Right lobe of liver (tissue), 6 donors: ENCODE measurements at regions not wholly inside any gene's neighbourhood (a gene's known extent, or its start where the extent isn't known, plus 50 kb on each side); places are given as distances from the start of the nearest gene placed in this dataset.

Source experiments
- ATAC-seq, 4 donors: fragments of 200-7000 bp; cut with Tn5 transposase; one replicate each; pipeline ENCODE4 v1.9.1; 2020; ENCODE audit warnings: mild to moderate bottlenecking in 4 of 4, moderate library complexity in 4 of 4
- DNase-seq, 3 donors: peaks; one replicate each; pipeline ENCODE4 v3.0.0-alpha.2; 2020
- H3K27ac ChIP-seq, 3 donors: fragments of 200-600 bp; one replicate each; pipeline ENCODE4 v1.8.0; 2022
- H3K27me3 ChIP-seq, 2 donors: fragments of 200-600 bp; one replicate each; pipeline ENCODE4 v1.8.0; 2022
- H3K36me3 ChIP-seq, 4 donors: fragments of 200-600 bp; sonication (generic) in 1 of 4; one replicate each; pipeline versions ENCODE4 v1.5.1 to v1.8.0; 2017 to 2022; ENCODE audit warnings: control low read depth in 1 of 4
- H3K4me1 ChIP-seq, 4 donors: fragments of 200-600 bp; sonication (generic) in 1 of 4; one replicate each; pipeline versions ENCODE4 v1.5.1 to v1.8.0; 2017 to 2022; ENCODE audit warnings: control low read depth in 1 of 4
- H3K4me3 ChIP-seq, 3 donors: fragments of 200-600 bp; one replicate each; pipeline ENCODE4 v1.8.0; 2022
- H3K9me3 ChIP-seq, 4 donors: fragments of 200-600 bp; sonication (generic) in 1 of 4; one replicate each; pipeline versions ENCODE4 v1.5.1 to v1.8.0; 2017 to 2022; ENCODE audit warnings: control low read depth in 1 of 4
- POLR2A ChIP-seq: fragments of 450-650 bp; IDR thresholded peaks from one replicate; pipeline ENCODE4 v1.6.1; 2017; ENCODE audit warnings: antibody characterized with exemption, mild to moderate bottlenecking
- WGBS: methylation state at CpG from one replicate; pipeline ENCODE4 v1.1.6; 2018; ENCODE audit warnings: low coverage, low lambda C conversion rate; ENCODE audit not compliant: insufficient coverage; ENCODE audit errors: missing lambda C conversion rate; 5-methylcytosine and 5-hydroxymethylcytosine counted together
- intact Hi-C, 2 donors: fragments of 100-400 bp; cut with DNase I; formaldehyde crosslinking; loops; one replicate each; pipeline versions ENCODE4 v1.11.2 to v1.14.1; 2022
- TF ChIP-seq, protein P1 (sequence below), 4 donors: fragments of 200-600 bp in 3 of 4; fragments of 450-650 bp in 1 of 4; IDR thresholded peaks; one replicate each; pipeline versions ENCODE4 v1.5.1 to v1.8.0; 2016 to 2022; ENCODE audit warnings: antibody characterized with exemption in 4 of 4, mild to moderate bottlenecking in 2 of 4
- donor health status: DM: no; HTN: yes; CAD: no.
- donor health status: DM: no; HTN: no; CAD: no.
- donor health status: DM: no; HTN: no; CAD: no.
- donor health status: DM: no; HTN: yes; CAD: no.
- donor health status: DM: no; HTN: yes; CAD: no.

DNA sequence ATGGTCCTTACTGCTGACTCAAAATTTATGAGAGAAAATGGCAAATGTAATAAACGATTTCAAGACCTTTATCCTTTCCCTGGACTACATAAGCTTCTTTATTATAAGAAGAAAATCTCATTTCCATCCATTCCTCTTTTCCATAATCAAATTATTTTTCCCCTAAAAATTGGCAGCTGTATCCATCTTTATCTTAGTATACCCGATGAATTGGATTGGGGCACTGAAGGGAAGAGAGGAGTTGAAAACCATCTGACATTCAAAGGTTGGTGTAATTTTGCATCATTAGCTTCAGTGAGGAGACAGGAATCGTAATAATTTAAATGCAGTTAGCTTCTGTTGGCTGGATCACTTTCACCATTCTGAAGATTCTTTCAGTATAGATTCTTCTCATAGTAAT lies 574.1 kb downstream of the XIRP2 start:
- Histone ChIP-seq H3K27ac (no peak overlapping the region), H3K9me3 (no peaks in the 10 kb centered on the region), H3K4me3 (no peak overlapping the region), H3K36me3 (no peaks in the 10 kb centered on the region), H3K27me3 (no peaks in the 10 kb centered on the region), H3K4me1 (no peaks in the 10 kb centered on the region)
- DNase-seq: no peak
- intact Hi-C loops: no loop called here
- ATAC-seq: no peak
- TF ChIP-seq, protein P1, sequence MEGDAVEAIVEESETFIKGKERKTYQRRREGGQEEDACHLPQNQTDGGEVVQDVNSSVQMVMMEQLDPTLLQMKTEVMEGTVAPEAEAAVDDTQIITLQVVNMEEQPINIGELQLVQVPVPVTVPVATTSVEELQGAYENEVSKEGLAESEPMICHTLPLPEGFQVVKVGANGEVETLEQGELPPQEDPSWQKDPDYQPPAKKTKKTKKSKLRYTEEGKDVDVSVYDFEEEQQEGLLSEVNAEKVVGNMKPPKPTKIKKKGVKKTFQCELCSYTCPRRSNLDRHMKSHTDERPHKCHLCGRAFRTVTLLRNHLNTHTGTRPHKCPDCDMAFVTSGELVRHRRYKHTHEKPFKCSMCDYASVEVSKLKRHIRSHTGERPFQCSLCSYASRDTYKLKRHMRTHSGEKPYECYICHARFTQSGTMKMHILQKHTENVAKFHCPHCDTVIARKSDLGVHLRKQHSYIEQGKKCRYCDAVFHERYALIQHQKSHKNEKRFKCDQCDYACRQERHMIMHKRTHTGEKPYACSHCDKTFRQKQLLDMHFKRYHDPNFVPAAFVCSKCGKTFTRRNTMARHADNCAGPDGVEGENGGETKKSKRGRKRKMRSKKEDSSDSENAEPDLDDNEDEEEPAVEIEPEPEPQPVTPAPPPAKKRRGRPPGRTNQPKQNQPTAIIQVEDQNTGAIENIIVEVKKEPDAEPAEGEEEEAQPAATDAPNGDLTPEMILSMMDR (IDR thresholded peaks at IDR 0.05): no peak
- TF ChIP-seq POLR2A: no peak
- WGBS: 67% methylated on average over 3 of the region's 3 CpGs

DNA sequence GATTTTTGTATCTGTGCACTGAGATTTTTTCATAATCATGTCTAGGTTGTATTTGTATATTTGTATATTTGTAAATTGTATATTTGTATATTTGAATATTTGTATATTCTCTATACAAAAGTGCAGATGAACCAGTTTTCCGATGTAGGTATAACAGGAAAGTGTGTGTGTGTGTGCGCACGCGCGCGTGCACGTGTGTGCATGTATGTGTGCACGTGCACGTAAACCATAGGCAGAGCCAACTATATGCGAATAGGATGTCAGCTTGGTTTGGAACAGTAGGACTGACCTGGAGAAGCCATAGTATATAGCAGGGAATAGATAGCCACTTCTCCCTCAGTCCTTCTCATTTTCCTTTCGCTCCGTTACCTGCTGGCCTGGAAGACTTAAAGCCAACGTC lies 565.8 kb downstream of the XIRP2 start:
- 88% methylated on average over 13 of the region's 13 CpGs for WGBS
- H3K4me1 ChIP-seq: no peaks in the 10 kb centered on the region
- H3K36me3 ChIP-seq: no peaks in the 10 kb centered on the region
- no peaks in the 10 kb centered on the region for H3K9me3 ChIP-seq
- no peak overlapping the region for H3K4me3 ChIP-seq
- H3K27me3 ChIP-seq: no peaks in the 10 kb centered on the region
- TF ChIP-seq, protein P1 (IDR thresholded peaks at IDR 0.05): no peak
- no peak for TF ChIP-seq POLR2A
- ATAC-seq (no peak), DNase-seq (no peak)
- intact Hi-C loops: no loop called here
- no peak overlapping the region for H3K27ac ChIP-seq

DNA sequence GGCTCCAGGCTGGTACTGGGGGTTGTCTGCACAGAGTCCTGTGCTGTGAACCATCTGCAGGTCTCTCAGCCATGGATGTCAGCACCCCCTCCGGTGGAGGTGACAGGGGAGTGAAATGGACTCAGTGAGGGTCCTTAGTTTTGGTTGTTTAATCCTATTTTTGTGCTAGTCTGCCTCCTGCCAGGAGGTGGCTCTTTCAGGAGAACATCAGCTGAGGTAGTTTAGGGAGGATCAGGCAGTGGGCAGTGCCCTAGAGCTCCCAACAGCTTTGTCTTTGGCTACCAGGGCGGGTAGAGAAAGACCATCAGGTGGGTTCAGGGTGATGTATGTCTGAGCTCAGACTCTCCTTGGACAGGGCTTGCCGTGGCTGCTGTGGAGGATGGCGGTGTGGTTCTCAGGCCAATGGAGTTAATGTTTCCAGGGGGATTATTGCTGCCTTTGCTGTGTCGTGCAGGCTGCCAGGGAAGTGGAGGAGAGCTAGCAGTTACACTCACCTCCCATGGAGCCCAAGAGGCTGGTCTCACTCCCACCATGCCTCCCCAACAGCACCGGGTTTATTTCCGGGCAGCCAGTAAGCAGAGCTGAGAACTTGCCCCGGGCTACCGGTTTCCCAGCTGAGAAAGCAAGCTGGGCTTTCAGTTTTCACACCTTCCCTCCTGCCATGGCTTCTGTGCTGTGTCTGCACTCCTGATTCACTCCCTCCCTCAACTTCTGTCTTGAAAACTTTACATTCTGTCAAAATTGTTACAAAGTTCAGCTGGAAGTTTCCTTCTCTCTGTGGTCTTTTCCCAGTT lies 563.4 kb downstream of the XIRP2 start:
- intact Hi-C loops: no loop called here
- no peaks in the 10 kb centered on the region for H3K36me3 ChIP-seq
- DNase-seq (no peak), ATAC-seq (no peak)
- H3K27ac ChIP-seq: no peak overlapping the region
- H3K4me1 ChIP-seq: no peaks in the 10 kb centered on the region
- TF ChIP-seq, protein P1 (IDR thresholded peaks at IDR 0.05): no peak
- TF ChIP-seq POLR2A: no peak
- no peaks in the 10 kb centered on the region for H3K27me3 ChIP-seq
- no peaks in the 10 kb centered on the region for H3K9me3 ChIP-seq
- H3K4me3 ChIP-seq: no peak overlapping the region
- WGBS: 34% methylated on average over 3 of the region's 9 CpGs

DNA sequence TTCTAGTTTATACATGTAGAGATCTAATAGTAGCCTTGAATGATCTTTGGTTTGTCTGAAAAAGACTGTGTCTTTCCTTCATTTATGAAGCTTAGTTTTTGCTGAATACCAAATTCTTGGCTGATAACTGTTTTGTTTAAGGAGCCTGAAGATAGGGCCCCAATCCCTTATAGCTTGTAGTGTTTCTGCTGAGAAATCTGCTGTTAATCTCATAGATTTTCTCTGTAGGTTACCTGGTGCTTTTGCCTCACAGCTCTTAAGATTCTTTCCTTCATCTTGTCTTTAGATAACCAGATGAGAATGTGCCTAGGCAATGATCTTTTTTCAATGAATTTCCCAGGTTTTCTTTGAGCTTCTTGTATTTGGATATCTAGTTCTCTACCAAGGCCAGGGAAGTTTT lies 562.1 kb downstream of the XIRP2 start:
- TF ChIP-seq, protein P1 (IDR thresholded peaks at IDR 0.05): no peak
- TF ChIP-seq POLR2A: no peak
- no peak overlapping the region for H3K27ac ChIP-seq
- H3K4me3 ChIP-seq: no peak overlapping the region
- H3K27me3 ChIP-seq: no peaks in the 10 kb centered on the region
- intact Hi-C loops: no loop called here
- DNase-seq: no peak
- no peak for ATAC-seq
- no peaks in the 10 kb centered on the region for H3K36me3 ChIP-seq
- no peaks in the 10 kb centered on the region for H3K4me1 ChIP-seq
- H3K9me3 ChIP-seq: no peaks in the 10 kb centered on the region

DNA sequence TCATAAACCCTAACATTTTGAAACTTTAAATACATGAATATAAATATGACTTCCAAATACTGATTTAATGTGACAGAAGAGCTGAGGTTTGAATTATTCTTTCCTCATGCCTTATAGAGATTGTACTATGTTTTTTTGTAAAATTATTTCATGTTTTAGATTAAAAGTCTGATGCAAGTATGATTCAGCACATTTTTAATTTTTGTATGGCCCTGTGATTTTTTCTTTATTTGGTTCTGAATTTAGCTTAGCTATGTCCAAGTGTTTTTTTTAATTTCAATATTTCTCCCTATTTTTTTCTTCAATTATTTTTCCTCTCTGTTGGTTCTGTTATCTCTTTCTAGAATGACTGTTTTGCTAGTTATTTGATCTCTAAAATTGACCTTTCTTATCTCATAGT lies 552.1 kb downstream of the XIRP2 start:
- Histone ChIP-seq H3K4me1 (no peaks in the 10 kb centered on the region), H3K9me3 (no peaks in the 10 kb centered on the region), H3K36me3 (no peaks in the 10 kb centered on the region), H3K4me3 (no peak overlapping the region), H3K27me3 (no peaks in the 10 kb centered on the region), H3K27ac (no peak overlapping the region)
- no peak for DNase-seq
- TF ChIP-seq, protein P1 (IDR thresholded peaks at IDR 0.05): no peak
- TF ChIP-seq POLR2A: no peak
- intact Hi-C loops: no loop called here
- no peak for ATAC-seq
